HCEC 1CT (cell line): ENCODE measurements at regions not wholly inside any gene's neighbourhood (a gene's known extent, or its start where the extent isn't known, plus 50 kb on each side); places are given as distances from the start of the nearest gene placed in this dataset.

ENCODE experiments used
- DNase-seq: peaks from one replicate; pipeline ENCODE4 v3.0.0-alpha.2; 2017

DNA sequence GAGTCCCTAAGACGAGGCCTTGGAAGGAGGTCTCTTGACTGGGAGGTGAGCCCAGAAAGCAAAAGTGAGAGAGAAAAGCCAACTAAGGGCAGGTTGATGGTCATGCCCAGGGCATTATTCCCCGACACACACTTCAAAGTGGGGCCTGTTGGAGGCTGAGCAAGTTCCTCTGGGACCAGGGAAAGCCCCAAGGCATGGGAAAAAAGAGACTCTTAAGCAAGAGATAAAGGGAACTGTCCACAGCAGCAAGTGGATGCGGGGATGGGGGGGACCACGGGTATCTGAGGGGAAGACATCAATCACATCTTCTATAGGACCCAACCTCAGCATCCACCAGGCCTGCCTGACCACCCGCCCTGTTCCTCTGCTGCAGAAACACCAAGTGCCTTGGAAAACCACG, 119.9 kb upstream of the MAFB start:
- DNase-seq = no peak

GRCh38 chr20:40809361-40809760, 120.3 kb upstream of the MAFB start:
- no peak for DNase-seq

- no peak for DNase-seq
Observed at GRCh38 chr20:40810332-40811000, 121.4 kb upstream of the MAFB start.

DNA sequence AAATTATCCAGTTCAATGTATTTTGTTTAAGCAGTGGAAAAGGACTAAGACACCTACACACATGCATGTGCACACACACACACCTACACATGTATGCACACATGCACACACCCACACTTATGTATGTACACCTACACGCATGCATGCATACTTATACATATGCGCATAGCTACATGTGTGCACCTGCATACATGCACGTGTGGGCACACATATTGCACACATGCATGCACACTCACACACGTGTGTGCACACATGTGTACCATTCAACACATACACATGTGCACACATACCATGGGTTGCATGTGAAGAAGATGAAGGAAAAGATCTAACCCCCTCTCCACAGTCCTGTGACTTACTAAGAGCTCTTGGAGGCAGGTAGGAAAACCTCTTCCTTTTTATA, 122.0 kb upstream of the MAFB start:
- no peak for DNase-seq

DNA sequence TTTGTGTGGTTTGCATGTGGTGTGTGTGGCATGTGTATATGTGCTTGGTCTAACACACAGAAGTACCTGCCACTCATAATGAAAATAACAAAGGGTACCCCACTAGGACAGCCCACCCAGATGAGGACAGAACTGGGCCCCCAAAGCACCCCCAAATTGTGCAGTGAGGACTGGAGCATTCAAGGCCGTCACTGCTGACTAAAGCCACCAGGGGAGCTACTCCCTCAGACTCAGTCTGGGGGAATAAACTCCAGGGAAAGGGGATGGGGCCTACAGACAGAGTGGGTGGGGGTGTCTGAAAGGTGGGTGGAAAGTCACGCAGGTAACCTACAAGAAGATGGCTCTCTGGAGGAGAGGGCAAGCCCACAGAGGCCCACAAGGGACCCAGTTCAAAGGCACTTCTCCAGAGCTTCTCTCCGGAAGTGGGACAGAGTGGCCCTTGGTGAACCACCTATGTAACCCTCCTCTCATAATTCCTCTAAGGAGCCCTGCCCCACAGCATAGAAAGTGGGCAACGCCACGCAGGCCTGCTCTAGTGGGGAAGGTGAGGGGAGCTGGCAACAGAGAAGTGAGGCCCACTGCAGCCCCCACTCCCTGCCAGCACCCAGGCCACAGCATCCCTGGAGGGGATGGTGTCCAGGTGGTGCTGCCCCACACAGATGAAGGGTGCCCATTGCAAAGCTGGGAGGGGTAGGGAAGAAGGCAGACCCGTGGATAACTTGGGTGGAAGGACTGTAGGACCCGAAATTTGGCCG, 122.8 kb upstream of the MAFB start:
- no peak for DNase-seq

- no peak for DNase-seq
Observed at GRCh38 chr20:40812415-40812925, 123.4 kb upstream of the MAFB start.

GRCh38 chr20:40813029-40813431, 124.0 kb upstream of the MAFB start:
- no peak for DNase-seq

DNA sequence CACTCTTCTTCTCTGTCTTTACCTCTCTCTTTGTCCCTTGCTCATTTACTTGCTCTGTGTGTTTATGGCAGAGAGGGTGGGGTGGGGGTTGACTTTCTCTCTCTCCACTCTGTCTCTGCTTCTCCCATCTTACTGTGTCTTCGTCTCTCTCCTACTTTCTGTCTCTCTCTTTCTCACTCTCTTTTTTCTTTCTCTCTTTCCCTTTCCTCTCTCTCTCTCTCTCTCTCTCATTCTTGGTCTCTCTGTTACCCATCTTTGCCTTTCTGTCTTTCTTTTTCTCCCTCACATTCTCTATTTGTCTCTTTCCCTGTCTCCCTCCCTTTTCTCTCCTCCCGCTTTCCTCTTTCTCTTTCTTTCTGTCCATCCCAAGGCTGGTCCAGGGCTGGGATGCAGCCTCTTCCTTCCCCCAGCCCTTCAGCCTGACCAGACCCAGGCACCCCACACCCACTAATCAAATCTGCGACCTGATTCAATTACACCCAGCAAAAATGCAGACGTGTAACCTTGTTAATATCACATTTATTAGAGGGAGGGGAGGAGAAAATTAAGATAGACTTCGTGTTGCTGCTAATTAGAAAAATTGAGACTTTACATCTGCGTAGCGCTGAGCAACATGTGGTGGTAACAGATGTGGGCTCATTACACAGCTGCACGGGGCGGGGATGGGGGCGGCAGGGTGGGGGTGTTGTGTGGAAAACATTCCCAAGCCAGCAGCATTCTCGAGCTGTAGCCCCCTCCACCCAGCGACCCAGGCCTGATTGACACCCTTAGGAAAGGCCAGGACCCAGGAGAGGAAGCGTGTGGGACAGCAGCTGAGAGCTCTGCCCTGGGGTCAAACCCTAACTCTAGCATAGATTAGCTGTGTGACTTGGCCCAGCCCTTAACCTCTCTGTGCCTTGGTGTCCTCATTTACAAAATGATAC, 124.9 kb upstream of the MAFB start:
- no peak for DNase-seq

- no peak for DNase-seq
Observed at GRCh38 chr20:40814631-40814960, 125.6 kb upstream of the MAFB start.

- DNase-seq = no peak
Observed at GRCh38 chr20:40815156-40816038, 126.4 kb upstream of the MAFB start.

- no peak for DNase-seq
Observed at GRCh38 chr20:40816039-40816352, 127.0 kb upstream of the MAFB start.

DNA sequence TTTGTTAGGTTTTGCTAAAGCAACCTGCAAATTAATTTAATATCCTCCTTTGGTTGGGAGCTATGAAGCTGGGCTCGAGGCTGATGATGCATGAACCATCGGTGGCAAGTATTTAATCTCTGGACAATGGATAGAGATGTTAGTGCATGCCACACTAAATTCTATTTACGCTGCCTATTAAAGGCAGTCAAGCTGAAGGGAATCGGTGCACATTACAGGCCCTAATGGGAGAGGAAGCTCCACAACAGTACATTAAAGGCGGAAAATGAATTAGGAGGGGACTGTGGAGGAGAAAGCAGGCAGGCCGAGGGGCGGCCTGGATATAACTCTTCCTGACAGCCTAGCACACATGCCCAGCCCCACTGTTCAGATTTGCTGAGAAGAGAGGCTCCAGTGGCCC, 132.4 kb upstream of the MAFB start:
- DNase-seq = no peak

DNA sequence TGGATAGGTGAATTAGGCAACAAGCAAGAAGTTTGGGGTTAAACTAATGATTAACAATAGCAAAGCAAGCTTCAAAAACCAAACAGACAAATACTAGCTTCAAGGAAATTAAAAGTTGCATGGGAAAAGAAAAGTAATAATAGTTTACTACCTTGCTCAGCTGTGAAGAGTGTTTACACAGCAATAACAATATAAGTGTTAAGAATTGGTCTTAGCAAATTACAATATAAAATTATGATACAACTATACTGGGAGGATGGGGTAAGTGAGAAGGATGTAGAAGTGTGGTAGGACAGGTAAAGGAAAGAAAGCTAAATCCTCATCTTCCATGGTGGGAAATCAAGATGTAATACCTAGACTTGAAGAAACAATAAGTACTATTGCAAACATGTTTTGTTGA, 137.7 kb upstream of the MAFB start:
- DNase-seq = no peak

DNA sequence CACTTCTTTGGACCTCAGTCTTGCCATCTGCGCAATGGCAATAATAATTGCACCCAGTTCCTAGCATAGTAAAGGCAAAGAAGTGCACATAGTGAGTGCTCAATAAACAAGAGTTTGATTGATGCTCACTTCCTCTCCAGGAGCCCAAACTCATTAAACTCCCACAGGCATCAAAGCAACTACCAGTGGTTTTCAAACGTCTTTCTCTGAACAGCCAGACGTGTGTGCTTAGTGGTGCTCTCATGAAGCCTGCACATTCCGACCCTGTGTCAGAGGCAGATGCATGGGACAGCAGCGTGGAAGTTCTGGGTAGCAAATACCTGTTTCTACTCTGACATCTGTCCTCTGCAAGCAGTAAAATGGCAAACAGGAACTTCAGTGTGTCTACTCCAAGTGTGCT, 146.3 kb upstream of the MAFB start:
- no peak for DNase-seq

GRCh38 chr20:40838509-40838908, 149.5 kb upstream of the MAFB start:
- DNase-seq = no peak

- DNase-seq = no peak
Observed at GRCh38 chr20:40843251-40843650, 154.2 kb upstream of the MAFB start.

DNA sequence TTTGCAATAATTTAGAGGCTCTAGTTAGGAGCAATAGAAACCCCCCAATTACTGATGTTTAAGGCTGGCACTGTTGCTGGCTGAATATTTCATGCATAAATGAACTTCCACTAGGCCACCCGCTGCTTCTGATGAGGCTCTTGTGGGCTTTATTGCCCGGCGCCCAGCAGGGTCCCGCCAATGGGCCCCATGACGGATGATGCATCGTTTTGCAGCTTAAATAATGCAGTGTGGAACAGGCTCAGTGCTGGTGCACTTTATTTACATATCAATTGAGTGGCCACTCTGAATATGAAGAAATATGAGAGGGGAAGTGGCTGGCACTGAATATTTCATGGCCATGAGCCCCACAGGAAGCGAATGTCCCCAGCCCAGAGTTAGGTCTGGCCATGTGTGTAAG, 155.3 kb upstream of the MAFB start:
- no peak for DNase-seq

GRCh38 chr20:40848096-40848495, 159.1 kb upstream of the MAFB start:
- no peak for DNase-seq

- no peak for DNase-seq
Observed at GRCh38 chr20:40848526-40848925, 159.5 kb upstream of the MAFB start.

DNA sequence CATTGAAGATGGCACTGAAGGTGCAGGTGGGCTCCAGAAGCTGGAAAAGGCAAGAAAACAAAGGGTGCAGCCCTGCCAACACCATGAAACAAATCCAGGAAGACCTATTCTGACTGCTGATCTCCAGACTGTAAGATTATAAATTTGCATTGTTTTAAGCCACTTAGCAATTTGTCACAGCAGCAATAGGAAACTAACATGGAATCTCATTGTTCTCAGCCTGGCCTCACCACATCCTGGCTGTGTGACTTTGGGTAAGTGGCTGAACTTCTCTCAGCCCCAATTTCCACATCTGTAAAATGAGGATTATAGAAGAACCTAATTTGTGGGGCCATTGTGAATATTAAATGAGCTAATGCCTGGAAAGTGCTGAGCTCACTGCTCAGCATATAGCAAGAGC, 160.4 kb upstream of the MAFB start:
- DNase-seq = no peak

DNA sequence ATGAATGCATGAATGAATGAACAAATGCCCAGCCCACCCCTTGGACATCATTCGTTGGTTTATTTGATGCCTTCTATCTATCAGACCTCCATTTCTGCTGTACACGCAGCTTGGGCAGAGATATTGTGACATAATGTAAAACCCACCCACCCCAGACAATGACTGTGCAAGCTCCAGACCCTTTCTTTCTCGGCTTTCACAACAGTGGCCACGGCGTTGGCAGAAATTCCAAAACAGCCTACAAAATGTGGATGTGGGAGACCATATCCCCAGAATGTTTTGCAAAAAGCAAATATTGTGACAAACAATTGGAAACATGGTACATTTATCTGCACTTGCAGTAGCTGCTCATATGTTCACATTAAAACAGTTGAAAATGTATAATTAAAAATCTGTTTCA, 162.0 kb upstream of the MAFB start:
- no peak for DNase-seq

DNA sequence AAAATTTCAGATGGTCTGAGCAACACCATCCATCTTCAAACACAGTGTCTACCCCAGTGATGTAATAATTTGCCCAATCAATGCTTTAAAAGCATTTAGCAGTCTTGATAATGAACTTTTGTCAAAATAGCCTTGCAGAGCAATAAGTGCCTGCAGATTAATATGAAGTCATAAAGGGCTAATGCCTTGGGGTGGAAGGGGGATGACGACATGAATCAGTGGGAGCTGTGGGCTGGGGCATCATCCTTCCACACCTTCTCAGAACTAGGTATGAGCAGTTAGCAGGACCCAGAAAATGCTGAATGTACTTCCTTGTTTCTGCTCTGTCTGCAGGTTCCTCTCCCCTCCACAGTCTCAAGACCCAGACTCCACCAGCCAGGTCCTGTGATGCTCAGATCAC, 166.2 kb upstream of the MAFB start:
- DNase-seq = no peak

GRCh38 chr20:40856653-40857052, 167.6 kb upstream of the MAFB start:
- no peak for DNase-seq
